WTC11 (cell line): ENCODE measurements at regions not wholly inside any gene's neighbourhood (a gene's known extent, or its start where the extent isn't known, plus 50 kb on each side); places are given as distances from the start of the nearest gene placed in this dataset.

ENCODE experiments used
- ATF6 ChIP-seq: sonication (generic); formaldehyde crosslinking; IDR thresholded peaks from 2 replicates; pipeline ENCODE4 v1.8.1; 2023; ENCODE audit warnings: mild to moderate bottlenecking, missing genetic modification reagents
- CBFB ChIP-seq: sonication (generic); formaldehyde crosslinking; IDR thresholded peaks from 2 replicates; pipeline ENCODE4 v1.8.1; 2022; ENCODE audit warnings: mild to moderate bottlenecking, low read depth, missing genetic modification reagents
- CTCF ChIP-seq: fragments of 200-600 bp; IDR thresholded peaks from 2 replicates; pipeline ENCODE4 v1.8.0; 2022; ENCODE audit warnings: antibody characterized with exemption
- ELF4 ChIP-seq: sonication (generic); formaldehyde crosslinking; IDR thresholded peaks from 2 replicates; pipeline ENCODE4 v1.8.1; 2022; ENCODE audit warnings: low read depth, mild to moderate bottlenecking, moderate library complexity, missing genetic modification reagents
- ESRRA ChIP-seq: sonication (generic); formaldehyde crosslinking; IDR thresholded peaks from 2 replicates; pipeline ENCODE4 v1.8.1; 2022; ENCODE audit warnings: mild to moderate bottlenecking, missing genetic modification reagents, borderline replicate concordance
- MAX ChIP-seq: sonication (generic); formaldehyde crosslinking; IDR thresholded peaks from 2 replicates; pipeline ENCODE4 v1.8.0; 2022; ENCODE audit warnings: mild to moderate bottlenecking, missing genetic modification reagents
- SMAD4 ChIP-seq: sonication (generic); formaldehyde crosslinking; IDR thresholded peaks from 2 replicates; pipeline ENCODE4 v1.8.0; 2022; ENCODE audit warnings: mild to moderate bottlenecking, missing genetic modification reagents
- TCF7 ChIP-seq: sonication (generic); formaldehyde crosslinking; IDR thresholded peaks from 2 replicates; pipeline ENCODE4 v1.8.0; 2022; ENCODE audit warnings: mild to moderate bottlenecking, low read depth, missing genetic modification reagents, moderate library complexity
- ZNF263 ChIP-seq: sonication (generic); formaldehyde crosslinking; IDR thresholded peaks from 2 replicates; pipeline ENCODE4 v1.8.1; 2022; ENCODE audit warnings: low read depth, mild to moderate bottlenecking, moderate library complexity, missing genetic modification reagents
- TF ChIP-seq, protein P1 (sequence below): sonication (generic); formaldehyde crosslinking; IDR thresholded peaks from 2 replicates; pipeline ENCODE4 v1.8.0; 2022; ENCODE audit warnings: mild to moderate bottlenecking, missing genetic modification reagents
- TF ChIP-seq, protein P2 (sequence below): sonication (generic); formaldehyde crosslinking; IDR thresholded peaks from 2 replicates; pipeline ENCODE4 v1.8.0; 2022; ENCODE audit warnings: missing genetic modification reagents

GRCh38 chr2:63661076-63661475 lies 72.3 kb downstream of the MDH1 start:
- TF ChIP-seq CTCF (no peak), SMAD4 (CRISPR knock-in tag) (no peak), ESRRA (CRISPR knock-in tag) (no peak), MAX (CRISPR knock-in tag) (no peak), TCF7 (CRISPR knock-in tag) (no peak), ATF6 (CRISPR knock-in tag) (no peak), ELF4 (CRISPR knock-in tag) (no peak), CBFB (CRISPR knock-in tag) (no peak), ZNF263 (no peak)
- TF ChIP-seq, protein P1, sequence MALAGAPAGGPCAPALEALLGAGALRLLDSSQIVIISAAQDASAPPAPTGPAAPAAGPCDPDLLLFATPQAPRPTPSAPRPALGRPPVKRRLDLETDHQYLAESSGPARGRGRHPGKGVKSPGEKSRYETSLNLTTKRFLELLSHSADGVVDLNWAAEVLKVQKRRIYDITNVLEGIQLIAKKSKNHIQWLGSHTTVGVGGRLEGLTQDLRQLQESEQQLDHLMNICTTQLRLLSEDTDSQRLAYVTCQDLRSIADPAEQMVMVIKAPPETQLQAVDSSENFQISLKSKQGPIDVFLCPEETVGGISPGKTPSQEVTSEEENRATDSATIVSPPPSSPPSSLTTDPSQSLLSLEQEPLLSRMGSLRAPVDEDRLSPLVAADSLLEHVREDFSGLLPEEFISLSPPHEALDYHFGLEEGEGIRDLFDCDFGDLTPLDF (CRISPR knock-in tag) = no peak
- TF ChIP-seq, protein P2, sequence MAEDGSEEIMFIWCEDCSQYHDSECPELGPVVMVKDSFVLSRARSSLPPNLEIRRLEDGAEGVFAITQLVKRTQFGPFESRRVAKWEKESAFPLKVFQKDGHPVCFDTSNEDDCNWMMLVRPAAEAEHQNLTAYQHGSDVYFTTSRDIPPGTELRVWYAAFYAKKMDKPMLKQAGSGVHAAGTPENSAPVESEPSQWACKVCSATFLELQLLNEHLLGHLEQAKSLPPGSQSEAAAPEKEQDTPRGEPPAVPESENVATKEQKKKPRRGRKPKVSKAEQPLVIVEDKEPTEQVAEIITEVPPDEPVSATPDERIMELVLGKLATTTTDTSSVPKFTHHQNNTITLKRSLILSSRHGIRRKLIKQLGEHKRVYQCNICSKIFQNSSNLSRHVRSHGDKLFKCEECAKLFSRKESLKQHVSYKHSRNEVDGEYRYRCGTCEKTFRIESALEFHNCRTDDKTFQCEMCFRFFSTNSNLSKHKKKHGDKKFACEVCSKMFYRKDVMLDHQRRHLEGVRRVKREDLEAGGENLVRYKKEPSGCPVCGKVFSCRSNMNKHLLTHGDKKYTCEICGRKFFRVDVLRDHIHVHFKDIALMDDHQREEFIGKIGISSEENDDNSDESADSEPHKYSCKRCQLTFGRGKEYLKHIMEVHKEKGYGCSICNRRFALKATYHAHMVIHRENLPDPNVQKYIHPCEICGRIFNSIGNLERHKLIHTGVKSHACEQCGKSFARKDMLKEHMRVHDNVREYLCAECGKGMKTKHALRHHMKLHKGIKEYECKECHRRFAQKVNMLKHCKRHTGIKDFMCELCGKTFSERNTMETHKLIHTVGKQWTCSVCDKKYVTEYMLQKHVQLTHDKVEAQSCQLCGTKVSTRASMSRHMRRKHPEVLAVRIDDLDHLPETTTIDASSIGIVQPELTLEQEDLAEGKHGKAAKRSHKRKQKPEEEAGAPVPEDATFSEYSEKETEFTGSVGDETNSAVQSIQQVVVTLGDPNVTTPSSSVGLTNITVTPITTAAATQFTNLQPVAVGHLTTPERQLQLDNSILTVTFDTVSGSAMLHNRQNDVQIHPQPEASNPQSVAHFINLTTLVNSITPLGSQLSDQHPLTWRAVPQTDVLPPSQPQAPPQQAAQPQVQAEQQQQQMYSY (CRISPR knock-in tag) = no peak
